NCI-H2227 treated with DMSO at 0.1 percent for 48 hours (cell line): ENCODE measurements at regions not wholly inside any gene's neighbourhood (a gene's known extent, or its start where the extent isn't known, plus 50 kb on each side); places are given as distances from the start of the nearest gene placed in this dataset.
"Not testable (repeated sequence)": the region's sequence is repeated elsewhere in the genome, so short reads cannot be mapped to it uniquely, and the experiment has no call there.

Experiments
- DNase-seq: peaks from one replicate; lab custom pipeline; 2025; lab: John Stamatoyannopoulos, UW

GRCh38 chr12:23084236-23084995 is 459.4 kb downstream of the ETNK1 start:
- no peak for DNase-seq

GRCh38 chr12:23088594-23088993 is 463.6 kb downstream of the ETNK1 start:
- no peak for DNase-seq

GRCh38 chr12:23093488-23093887 is 468.5 kb downstream of the ETNK1 start:
- DNase-seq: no peak

GRCh38 chr12:23096321-23096720 is 471.4 kb downstream of the ETNK1 start:
- DNase-seq: no peak

GRCh38 chr12:23098110-23098509 is 473.1 kb downstream of the ETNK1 start:
- DNase-seq: no peak

GRCh38 chr12:23098517-23098916 is 473.5 kb downstream of the ETNK1 start:
- no peak for DNase-seq

GRCh38 chr12:23099104-23099503 is 474.1 kb downstream of the ETNK1 start:
- no peak for DNase-seq

- DNase-seq: no peak
Observed at GRCh38 chr12:23099604-23100003, 474.6 kb downstream of the ETNK1 start.

GRCh38 chr12:23108957-23109356 is 484.0 kb downstream of the ETNK1 start:
- DNase-seq: no peak

- DNase-seq: no peak
Observed at GRCh38 chr12:23113781-23114180, 488.8 kb downstream of the ETNK1 start.

GRCh38 chr12:23115984-23116383 is 491.0 kb downstream of the ETNK1 start:
- no peak for DNase-seq

- DNase-seq: no peak
Observed at GRCh38 chr12:23126794-23127193, 501.8 kb downstream of the ETNK1 start.

GRCh38 chr12:23127701-23128100 is 502.7 kb downstream of the ETNK1 start:
- no peak for DNase-seq

GRCh38 chr12:23128462-23128861 is 503.5 kb downstream of the ETNK1 start:
- DNase-seq: no peak

GRCh38 chr12:23132357-23132756 is 507.4 kb downstream of the ETNK1 start:
- no peak for DNase-seq

GRCh38 chr12:23133471-23133870 is 508.5 kb downstream of the ETNK1 start:
- DNase-seq: no peak

GRCh38 chr12:23139026-23139425 is 514.1 kb downstream of the ETNK1 start:
- no peak for DNase-seq

GRCh38 chr12:23140710-23141109 is 515.7 kb downstream of the ETNK1 start:
- DNase-seq: no peak

GRCh38 chr12:23141335-23141734 is 516.4 kb downstream of the ETNK1 start:
- DNase-seq: no peak

GRCh38 chr12:23146070-23146469 is 521.1 kb downstream of the ETNK1 start:
- not testable (repeated sequence) for DNase-seq

- DNase-seq: no peak
Observed at GRCh38 chr12:23168459-23168858, 543.5 kb downstream of the ETNK1 start.

GRCh38 chr12:23169012-23169695 is 544.2 kb downstream of the ETNK1 start:
- no peak for DNase-seq

- DNase-seq: peak; percentile 48
Observed at GRCh38 chr12:23169696-23170013, 544.7 kb downstream of the ETNK1 start.

- no peak for DNase-seq
Observed at GRCh38 chr12:23174917-23175316, 549.9 kb downstream of the ETNK1 start.
